ENCODE measurements at regions not wholly inside any gene's neighbourhood (a gene's known extent, or its start where the extent isn't known, plus 50 kb on each side); places are given as distances from the start of the nearest gene placed in this dataset.

GRCh38 chr11:79980916-79981315 is 540.1 kb upstream of the TENM4 start:
- CTCF ChIA-PET (ENCODE audit: low intra/inter-chr PET ratio, low total read pairs): no interaction called here
- H3K27me3 ChIP-seq (ENCODE audit: control insufficient read depth in 1 of 2, insufficient read depth in 2 of 2, low read length in 2 of 2): no peaks in the 10 kb centered on the region
- no peak overlapping the region for H3K27ac ChIP-seq (ENCODE audit: extremely low read length, insufficient read depth, low read length)
- no peaks in the 10 kb centered on the region for H3K9me3 ChIP-seq (ENCODE audit: low read length)
- H3K79me2 ChIP-seq (ENCODE audit: insufficient read depth, low read length): no peaks in the 10 kb centered on the region
- no TSS peak for BruUV-seq (replicated peaks)
- no peak overlapping the region for H3K9ac ChIP-seq (ENCODE audit: insufficient read depth, low read depth, low read length)
- intact Hi-C loops (cut with micrococcal nuclease; ENCODE audit: unreplicated experiment): no loop called here
- no peaks in the 10 kb centered on the region for H3K4me1 ChIP-seq (ENCODE audit: insufficient read depth, low read length)
- POLR2A ChIA-PET: no interaction called here
- no peak overlapping the region for H3K4me2 ChIP-seq (ENCODE audit: low read depth, low read length)
- TF ChIP-seq ZNF772 (CRISPR knock-in tag; IDR thresholded peaks at IDR 0.05) (no peak), PRPF4 (IDR thresholded peaks at IDR 0.05; ENCODE audit: low read depth, low read length, poor library complexity, severe bottlenecking) (no peak), PAWR (CRISPR knock-in tag; IDR thresholded peaks at IDR 0.05; ENCODE audit: borderline replicate concordance) (no peak), FOSL2 (CRISPR knock-in tag; IDR thresholded peaks at IDR 0.05) (no peak), HOXA3 (CRISPR knock-in tag; IDR thresholded peaks at IDR 0.05) (no peak), HNF4A (CRISPR knock-in tag; IDR thresholded peaks at IDR 0.05) (no peak), CEBPG (CRISPR knock-in tag; IDR thresholded peaks at IDR 0.05) (no peak), GPBP1L1 (CRISPR knock-in tag; IDR thresholded peaks at IDR 0.05) (no peak), ZNF570 (CRISPR knock-in tag; IDR thresholded peaks at IDR 0.05; ENCODE audit: borderline replicate concordance) (no peak), NRL (CRISPR knock-in tag; IDR thresholded peaks at IDR 0.05; ENCODE audit: borderline replicate concordance) (no peak), ZSCAN22 (CRISPR knock-in tag; IDR thresholded peaks at IDR 0.05) (no peak), ZNF264 (CRISPR knock-in tag; IDR thresholded peaks at IDR 0.05) (no peak), ZNF292 (CRISPR knock-in tag; IDR thresholded peaks at IDR 0.05; ENCODE audit: borderline replicate concordance, low read depth) (no peak), BCLAF1 (IDR thresholded peaks at IDR 0.05) (no peak)
- in situ Hi-C loops (cut with HindIII; ENCODE audit: extremely low pct_ligation_motif_present, low pct_unique_long_range_greater_than_20kb): no loop called here
- DNase-seq (ENCODE audit: low spot score): no peak
- ATAC-seq: no peak
- FAIRE-seq: no peak
- no peaks in the 10 kb centered on the region for H4K20me1 ChIP-seq (ENCODE audit: insufficient read depth, low read length)
- H3K36me3 ChIP-seq (replicated peaks in 1 of 2; ENCODE audit: control insufficient read depth in 1 of 2, insufficient read depth in 2 of 2, low read length in 2 of 2): no peaks in the 10 kb centered on the region
- no peak overlapping the region for H2AFZ ChIP-seq (ENCODE audit: low read length)
- no peak overlapping the region for H3K4me3 ChIP-seq (replicated peaks in 1 of 3; ENCODE audit: insufficient read depth in 1 of 3, low read depth in 2 of 3, low read length in 3 of 3)
